ENCODE measurements at regions not wholly inside any gene's neighbourhood (a gene's known extent, or its start where the extent isn't known, plus 50 kb on each side); places are given as distances from the start of the nearest gene placed in this dataset.

GRCh38 chr6:137980777-137981176 is 113.7 kb downstream of the TNFAIP3 start:
- Mint-ChIP-seq H3K36me3 (ENCODE audit: unreplicated experiment) (no peaks in the 10 kb centered on the region), H3K27me3 (ENCODE audit: unreplicated experiment) (peaks cover 6% of the 10 kb centered on the region), H3K9me3 (ENCODE audit: unreplicated experiment) (no peaks in the 10 kb centered on the region), H3K27ac (ENCODE audit: unreplicated experiment) (no peak overlapping the region), H3K4me3 (ENCODE audit: unreplicated experiment) (no peak overlapping the region), H3K4me1 (ENCODE audit: unreplicated experiment) (no peaks in the 10 kb centered on the region)
- no peak for DNase-seq (ENCODE audit: extremely low spot score, unreplicated experiment)
- TF ChIP-seq CTCF (IDR thresholded peaks at IDR 0.05) = no peak

DNA sequence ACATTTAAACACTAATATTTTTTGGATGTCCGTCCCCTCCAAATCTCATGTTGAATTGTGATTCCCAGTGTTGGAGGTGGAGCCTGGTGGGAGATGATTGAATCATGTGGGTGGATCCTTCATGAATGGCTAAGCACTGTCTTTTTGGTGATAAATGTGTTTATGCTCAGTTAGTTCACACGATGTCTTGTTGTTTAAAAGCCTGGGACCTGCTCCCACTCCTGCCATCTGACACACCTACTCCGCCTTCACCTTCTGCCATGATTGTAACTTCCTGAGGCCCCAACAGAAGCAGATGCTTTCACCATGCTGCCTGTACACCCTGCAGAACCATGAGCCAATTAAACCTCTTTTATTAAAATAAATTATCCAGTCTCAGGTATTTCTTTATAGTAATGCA is 114.7 kb downstream of the TNFAIP3 start:
- TF ChIP-seq CTCF (IDR thresholded peaks at IDR 0.05) = no peak

DNA sequence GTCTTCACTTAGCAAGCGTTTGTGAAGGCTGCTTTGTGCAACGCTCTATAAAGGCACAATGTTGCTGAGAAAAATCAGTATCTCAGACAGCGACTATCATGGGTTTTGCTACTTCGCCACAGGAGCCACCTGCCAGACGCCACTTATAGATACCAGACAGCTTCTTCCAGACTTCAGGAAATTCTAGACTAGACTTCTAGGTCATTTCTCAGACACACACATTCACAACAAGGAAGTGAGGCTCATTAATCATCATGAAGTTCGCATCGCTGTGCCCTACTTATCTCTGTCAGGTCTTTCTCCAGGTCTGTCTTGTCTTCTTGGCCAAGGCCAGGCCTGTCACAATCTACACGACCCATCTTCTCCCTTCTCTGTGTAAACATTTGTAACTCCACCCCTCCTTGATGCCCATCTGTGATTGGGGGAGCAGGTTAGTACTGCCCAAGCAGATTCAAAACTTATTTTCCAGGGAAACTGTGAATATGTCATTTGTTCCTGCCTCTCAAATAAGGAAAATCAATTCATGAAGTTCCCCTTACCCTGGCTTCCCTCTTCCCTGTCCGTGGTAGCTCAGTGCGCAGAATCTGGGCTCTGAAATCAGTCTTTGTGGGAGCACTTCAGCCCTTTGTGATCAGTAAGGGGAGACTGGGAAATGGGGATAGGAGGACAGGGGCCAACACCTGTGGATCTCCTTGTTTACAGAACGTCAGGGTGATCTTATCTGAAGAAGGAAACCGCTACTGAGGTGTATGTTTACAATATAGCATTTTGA is 115.5 kb downstream of the TNFAIP3 start:
- H3K27me3 Mint-ChIP-seq (ENCODE audit: unreplicated experiment) = peaks cover 18% of the 10 kb centered on the region
- TF ChIP-seq CTCF (IDR thresholded peaks at IDR 0.05) = no peak
- no peaks in the 10 kb centered on the region for H3K4me1 Mint-ChIP-seq (ENCODE audit: unreplicated experiment)
- H3K27ac Mint-ChIP-seq (ENCODE audit: unreplicated experiment) = no peak overlapping the region
- no peak for DNase-seq (ENCODE audit: extremely low spot score, unreplicated experiment)
- H3K9me3 Mint-ChIP-seq (ENCODE audit: unreplicated experiment) = no peaks in the 10 kb centered on the region
- no peak overlapping the region for H3K4me3 Mint-ChIP-seq (ENCODE audit: unreplicated experiment)
- no peaks in the 10 kb centered on the region for H3K36me3 Mint-ChIP-seq (ENCODE audit: unreplicated experiment)

More for the DNA sequence above, 114.7 kb downstream of the TNFAIP3 start:
- no peak overlapping the region for H3K27ac Mint-ChIP-seq (ENCODE audit: unreplicated experiment)
- no peak overlapping the region for H3K4me3 Mint-ChIP-seq (ENCODE audit: unreplicated experiment)
- H3K36me3 Mint-ChIP-seq (ENCODE audit: unreplicated experiment) = no peaks in the 10 kb centered on the region
- no peaks in the 10 kb centered on the region for H3K9me3 Mint-ChIP-seq (ENCODE audit: unreplicated experiment)
- DNase-seq (ENCODE audit: extremely low spot score, unreplicated experiment) = no peak
- peaks cover 10% of the 10 kb centered on the region for H3K27me3 Mint-ChIP-seq (ENCODE audit: unreplicated experiment)
- H3K4me1 Mint-ChIP-seq (ENCODE audit: unreplicated experiment) = no peaks in the 10 kb centered on the region

GRCh38 chr6:137983269-137983668 is 116.2 kb downstream of the TNFAIP3 start:
- Mint-ChIP-seq H3K4me1 (ENCODE audit: unreplicated experiment) (no peaks in the 10 kb centered on the region), H3K36me3 (ENCODE audit: unreplicated experiment) (no peaks in the 10 kb centered on the region), H3K27ac (ENCODE audit: unreplicated experiment) (no peak overlapping the region), H3K4me3 (ENCODE audit: unreplicated experiment) (no peak overlapping the region), H3K9me3 (ENCODE audit: unreplicated experiment) (no peaks in the 10 kb centered on the region), H3K27me3 (ENCODE audit: unreplicated experiment) (peaks cover 17% of the 10 kb centered on the region)
- no peak for TF ChIP-seq CTCF (IDR thresholded peaks at IDR 0.05)
- no peak for DNase-seq (ENCODE audit: extremely low spot score, unreplicated experiment)

GRCh38 chr6:137989664-137990063 is 117.6 kb downstream of the PERP start:
- no peak for DNase-seq (ENCODE audit: extremely low spot score, unreplicated experiment)
- Mint-ChIP-seq H3K27ac (ENCODE audit: unreplicated experiment) (no peak overlapping the region), H3K27me3 (ENCODE audit: unreplicated experiment) (peaks cover 25% of the 10 kb centered on the region), H3K9me3 (ENCODE audit: unreplicated experiment) (no peaks in the 10 kb centered on the region), H3K4me3 (ENCODE audit: unreplicated experiment) (no peak overlapping the region), H3K4me1 (ENCODE audit: unreplicated experiment) (no peaks in the 10 kb centered on the region), H3K36me3 (ENCODE audit: unreplicated experiment) (no peaks in the 10 kb centered on the region)
- no peak for TF ChIP-seq CTCF (IDR thresholded peaks at IDR 0.05)
